ENCODE measurements at regions not wholly inside any gene's neighbourhood (a gene's known extent, or its start where the extent isn't known, plus 50 kb on each side); places are given as distances from the start of the nearest gene placed in this dataset.

- H3K36me3 ChIP-seq, result no peaks in the 10 kb centered on the region
- ATAC-seq (no peak), DNase-seq (no peak)
- WGBS, 4 donors, result 74 to 87% (median 84%) methylated on average over 1 of the region's 1 CpG
- H3K4me3 ChIP-seq, result no peak overlapping the region
- H3K4me1 ChIP-seq, result peaks cover 0 to 15% (median 0%) of the 10 kb centered on the region in 12 donors
- H3K27ac ChIP-seq, result peak overlapping the region in 1 of 12 donors; percentile 45
- H3K9me3 ChIP-seq, result peaks cover 0 to 7% (median 0%) of the 10 kb centered on the region in 12 donors
- H3K27me3 ChIP-seq, result no peaks in the 10 kb centered on the region
- intact Hi-C loops (cut with DNase I), result no loop called here
- TF ChIP-seq CTCF (IDR thresholded peaks at IDR 0.05), result no peak
Measured at GRCh38 chr11:104338186-104338585, 174.2 kb upstream of the PDGFD start.

GRCh38 chr11:104337273-104337672 is 173.3 kb upstream of the PDGFD start:
- WGBS, 4 donors, result 46 to 61% (median 53%) methylated on average over 3 of the region's 3 CpGs
- peak overlapping the region in 2 of 12 donors; percentile 7 to 45 for H3K27ac ChIP-seq
- no peaks in the 10 kb centered on the region for H3K36me3 ChIP-seq
- intact Hi-C loops (cut with DNase I), result no loop called here
- DNase-seq, result no peak
- H3K4me1 ChIP-seq, result peaks cover 0 to 15% (median 0%) of the 10 kb centered on the region in 12 donors
- ATAC-seq, result peak; percentile 47 to 80 (median 62)
- no peaks in the 10 kb centered on the region for H3K27me3 ChIP-seq
- H3K9me3 ChIP-seq, result peaks cover 0 to 7% (median 0%) of the 10 kb centered on the region in 12 donors
- H3K4me3 ChIP-seq, result no peak overlapping the region
- TF ChIP-seq POLR2A (IDR thresholded peaks at IDR 0.05) (no peak), CTCF (IDR thresholded peaks at IDR 0.05) (no peak)

- peak in 2 of 12 donors; percentile 8 to 12 for TF ChIP-seq CTCF (IDR thresholded peaks at IDR 0.05)
- no peak for TF ChIP-seq POLR2A (IDR thresholded peaks at IDR 0.05)
- H3K27me3 ChIP-seq, result no peaks in the 10 kb centered on the region
- H3K4me1 ChIP-seq, result peaks cover 0 to 15% (median 0%) of the 10 kb centered on the region in 12 donors
- H3K36me3 ChIP-seq, result no peaks in the 10 kb centered on the region
- 91 to 96% (median 94%) methylated on average over 4 of the region's 4 CpGs for WGBS, 4 donors
- no peak overlapping the region for H3K4me3 ChIP-seq
- DNase-seq (no peak), ATAC-seq (no peak)
- no peaks in the 10 kb centered on the region for H3K9me3 ChIP-seq
- intact Hi-C loops (cut with DNase I), result no loop called here
- H3K27ac ChIP-seq, result no peak overlapping the region
Measured at GRCh38 chr11:104333977-104334376, 170.0 kb upstream of the PDGFD start.

GRCh38 chr11:104332110-104332509 is 168.2 kb upstream of the PDGFD start:
- intact Hi-C loops (cut with DNase I), result no loop called here
- 44 to 81% (median 62%) methylated on average over 4 of the region's 4 CpGs for WGBS, 4 donors
- Histone ChIP-seq H3K9me3 (no peaks in the 10 kb centered on the region), H3K4me1 (peaks cover 0 to 6% (median 0%) of the 10 kb centered on the region in 12 donors), H3K27me3 (no peaks in the 10 kb centered on the region), H3K4me3 (no peak overlapping the region), H3K27ac (no peak overlapping the region), H3K36me3 (no peaks in the 10 kb centered on the region)
- no peak for DNase-seq
- ATAC-seq, result no peak
- TF ChIP-seq CTCF (IDR thresholded peaks at IDR 0.05), result no peak
- TF ChIP-seq POLR2A (IDR thresholded peaks at IDR 0.05), result no peak
